Fibroblast of lung (primary cell): ENCODE measurements at regions not wholly inside any gene's neighbourhood (a gene's known extent, or its start where the extent isn't known, plus 50 kb on each side); places are given as distances from the start of the nearest gene placed in this dataset.

Experiments
- DNase-seq, 2 donors: peaks; one replicate each; pipeline versions ENCODE4 v3.0.0 to v3.0.0-alpha.2; 2010; ENCODE audit warnings: low read depth in 2 of 2
- H2AFZ ChIP-seq: 2 replicates; pipeline ENCODE4 v1.5.1; 2012; ENCODE audit warnings: low read length, control low read depth, inconsistent platforms
- H3K27ac ChIP-seq: 2 replicates; pipeline ENCODE4 v1.5.1; 2011; ENCODE audit warnings: low read length, control low read depth; ENCODE audit not compliant: insufficient read depth
- H3K27me3 ChIP-seq: 2 replicates; pipeline ENCODE4 v1.5.1; 2011; ENCODE audit warnings: mild to moderate bottlenecking, low read length; ENCODE audit not compliant: control insufficient read depth, insufficient read depth
- H3K36me3 ChIP-seq: 2 replicates; pipeline ENCODE4 v1.5.1; 2011; ENCODE audit warnings: low read length; ENCODE audit not compliant: control insufficient read depth, insufficient read depth
- H3K4me1 ChIP-seq: 2 replicates; pipeline ENCODE4 v1.5.1; 2011; ENCODE audit warnings: low read length; ENCODE audit not compliant: control insufficient read depth, insufficient read depth; ENCODE audit errors: extremely low read depth
- H3K4me2 ChIP-seq: 2 replicates; pipeline ENCODE4 v1.5.1; 2011; ENCODE audit warnings: low read length, control low read depth; ENCODE audit not compliant: insufficient read depth; ENCODE audit errors: extremely low read depth
- H3K4me3 ChIP-seq, 4 experiments: fragments of 200-600 bp in 1 of 4; sonication (generic) in 1 of 4; replicated peaks in 1 of 4; 2 replicates each; pipeline ENCODE4 v1.5.1; 2011 to 2016; ENCODE audit warnings: low read length in 4 of 4, low read depth in 3 of 4, mild to moderate bottlenecking in 3 of 4, control low read depth in 2 of 4, inconsistent platforms in 1 of 4, mixed read lengths in 1 of 4; ENCODE audit not compliant: insufficient read depth in 1 of 4; ENCODE audit errors: control extremely low read depth in 1 of 4
- H3K79me2 ChIP-seq: 2 replicates; pipeline ENCODE4 v1.5.1; 2012; ENCODE audit warnings: mild to moderate bottlenecking, low read length, inconsistent platforms; ENCODE audit not compliant: control insufficient read depth, insufficient read depth
- H3K9ac ChIP-seq: 2 replicates; pipeline ENCODE4 v1.5.1; 2011; ENCODE audit warnings: mild to moderate bottlenecking, low read length, control low read depth; ENCODE audit not compliant: insufficient read depth
- H3K9me3 ChIP-seq: 2 replicates; pipeline ENCODE4 v1.5.1; 2012; ENCODE audit warnings: low read depth, low read length; ENCODE audit not compliant: control insufficient read depth, insufficient read depth
- H4K20me1 ChIP-seq: 2 replicates; pipeline ENCODE4 v1.5.1; 2011; ENCODE audit warnings: low read length; ENCODE audit not compliant: control insufficient read depth, insufficient read depth; ENCODE audit errors: extremely low read depth
- EZH2 ChIP-seq: IDR thresholded peaks from 2 replicates; pipeline ENCODE4 v1.5.1; 2012; ENCODE audit warnings: low read length, control low read depth, mild to moderate bottlenecking; ENCODE audit errors: missing control alignments
- TF ChIP-seq, protein P1 (sequence below), 2 donors: IDR thresholded peaks in 1 of 2; conservative IDR thresholded peaks in 1 of 2; 1 replicate in 1 of 2; 2 replicates in 1 of 2; pipeline ENCODE4 v1.5.1; 2011 to 2012; ENCODE audit warnings: low read length in 2 of 2, control low read depth in 1 of 2, inconsistent platforms in 1 of 2, low read depth in 1 of 2, mild to moderate bottlenecking in 1 of 2

DNA sequence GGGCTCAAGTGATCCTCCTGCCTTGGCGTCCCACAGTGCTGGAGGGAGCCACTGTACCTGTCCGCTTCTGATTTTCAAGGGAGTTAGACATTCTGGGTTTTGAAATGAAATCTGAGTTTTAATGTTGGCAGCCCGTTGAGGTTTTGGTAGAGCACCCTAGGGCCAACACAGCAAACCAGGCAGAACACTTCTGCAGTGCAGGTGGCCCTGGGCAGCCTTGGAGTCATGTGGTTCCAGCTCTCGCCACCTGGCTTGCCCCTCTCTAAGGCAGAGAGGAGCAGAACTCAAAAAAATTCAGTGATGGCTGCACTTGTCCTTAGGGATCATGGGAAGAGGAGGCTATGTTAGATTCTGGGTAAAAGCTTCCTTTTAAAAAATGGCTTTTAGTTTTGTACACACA is 74.9 kb downstream of the CLDN34 start:
- H3K4me3 ChIP-seq, result no peak overlapping the region
- H4K20me1 ChIP-seq, result no peaks in the 10 kb centered on the region
- no peak overlapping the region for H3K4me2 ChIP-seq
- H2AFZ ChIP-seq, result no peak overlapping the region
- H3K9ac ChIP-seq, result no peak overlapping the region
- H3K27me3 ChIP-seq, result no peaks in the 10 kb centered on the region
- TF ChIP-seq, protein P1, sequence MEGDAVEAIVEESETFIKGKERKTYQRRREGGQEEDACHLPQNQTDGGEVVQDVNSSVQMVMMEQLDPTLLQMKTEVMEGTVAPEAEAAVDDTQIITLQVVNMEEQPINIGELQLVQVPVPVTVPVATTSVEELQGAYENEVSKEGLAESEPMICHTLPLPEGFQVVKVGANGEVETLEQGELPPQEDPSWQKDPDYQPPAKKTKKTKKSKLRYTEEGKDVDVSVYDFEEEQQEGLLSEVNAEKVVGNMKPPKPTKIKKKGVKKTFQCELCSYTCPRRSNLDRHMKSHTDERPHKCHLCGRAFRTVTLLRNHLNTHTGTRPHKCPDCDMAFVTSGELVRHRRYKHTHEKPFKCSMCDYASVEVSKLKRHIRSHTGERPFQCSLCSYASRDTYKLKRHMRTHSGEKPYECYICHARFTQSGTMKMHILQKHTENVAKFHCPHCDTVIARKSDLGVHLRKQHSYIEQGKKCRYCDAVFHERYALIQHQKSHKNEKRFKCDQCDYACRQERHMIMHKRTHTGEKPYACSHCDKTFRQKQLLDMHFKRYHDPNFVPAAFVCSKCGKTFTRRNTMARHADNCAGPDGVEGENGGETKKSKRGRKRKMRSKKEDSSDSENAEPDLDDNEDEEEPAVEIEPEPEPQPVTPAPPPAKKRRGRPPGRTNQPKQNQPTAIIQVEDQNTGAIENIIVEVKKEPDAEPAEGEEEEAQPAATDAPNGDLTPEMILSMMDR (conservative IDR thresholded peaks at IDR 0.05 in 1 of 2, IDR thresholded peaks at IDR 0.05 in 1 of 2; ENCODE audit: low read depth in 1 of 2, low read length in 2 of 2), result no peak
- TF ChIP-seq EZH2, result no peak
- H3K9me3 ChIP-seq, result no peaks in the 10 kb centered on the region
- H3K79me2 ChIP-seq, result no peaks in the 10 kb centered on the region
- H3K4me1 ChIP-seq, result no peaks in the 10 kb centered on the region
- H3K36me3 ChIP-seq, result no peaks in the 10 kb centered on the region
- no peak overlapping the region for H3K27ac ChIP-seq
- DNase-seq, result no peak

DNA sequence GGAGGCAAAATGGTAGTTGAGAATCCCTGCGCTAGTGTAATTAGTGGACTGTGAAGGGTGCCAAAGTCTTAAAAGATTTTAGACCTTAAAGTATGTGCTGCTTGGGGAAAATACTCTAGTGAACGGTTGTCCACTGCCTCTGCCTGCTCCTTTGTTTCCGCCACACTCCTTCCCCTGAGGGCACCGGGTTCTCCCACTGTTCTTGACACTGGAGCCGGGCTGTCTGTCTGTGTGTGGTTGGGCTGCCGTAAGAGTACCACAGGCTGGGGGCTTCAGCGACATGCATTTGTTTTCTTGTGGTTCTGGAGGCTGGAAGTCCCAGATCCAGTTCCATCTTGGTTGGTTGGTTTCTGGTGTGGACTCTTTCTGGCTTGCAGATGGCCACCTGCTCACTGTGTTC is 76.2 kb downstream of the CLDN34 start:
- no peak for DNase-seq
- H3K79me2 ChIP-seq, result no peaks in the 10 kb centered on the region

DNA sequence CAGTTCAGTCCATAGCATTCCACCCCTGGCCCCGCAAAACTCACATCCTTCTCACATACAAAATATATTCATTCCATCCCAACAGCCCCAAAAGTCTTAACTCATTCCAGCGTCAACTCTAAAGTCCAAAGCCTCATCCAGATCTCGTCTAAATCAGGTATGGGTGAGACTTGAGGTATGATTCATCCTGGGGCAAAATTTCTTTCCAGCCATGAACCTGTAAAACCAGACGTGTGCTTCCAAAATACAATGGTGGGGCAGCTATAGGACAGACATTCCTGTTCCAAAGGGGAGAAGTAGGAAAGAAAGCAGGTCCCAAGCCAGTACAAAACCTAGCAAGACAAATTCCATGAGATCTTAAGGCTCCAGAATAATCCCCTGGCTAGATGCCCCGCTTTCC is 76.9 kb downstream of the CLDN34 start:
- Histone ChIP-seq H2AFZ (no peak overlapping the region), H3K4me1 (no peaks in the 10 kb centered on the region), H3K9ac (no peak overlapping the region), H3K36me3 (no peaks in the 10 kb centered on the region), H3K27ac (no peak overlapping the region), H4K20me1 (no peaks in the 10 kb centered on the region), H3K9me3 (no peaks in the 10 kb centered on the region), H3K4me3 (no peak overlapping the region), H3K4me2 (no peak overlapping the region), H3K79me2 (no peaks in the 10 kb centered on the region), H3K27me3 (no peaks in the 10 kb centered on the region)
- DNase-seq, result no peak
- TF ChIP-seq, protein P1 (conservative IDR thresholded peaks at IDR 0.05 in 1 of 2, IDR thresholded peaks at IDR 0.05 in 1 of 2; ENCODE audit: low read depth in 1 of 2, low read length in 2 of 2), result no peak
- no peak for TF ChIP-seq EZH2

More for the DNA sequence above, 76.2 kb downstream of the CLDN34 start:
- Histone ChIP-seq H3K4me1 (no peaks in the 10 kb centered on the region), H2AFZ (no peak overlapping the region), H3K9ac (no peak overlapping the region), H3K9me3 (no peaks in the 10 kb centered on the region), H3K4me2 (no peak overlapping the region), H3K27ac (no peak overlapping the region), H4K20me1 (no peaks in the 10 kb centered on the region), H3K4me3 (no peak overlapping the region), H3K36me3 (no peaks in the 10 kb centered on the region), H3K27me3 (no peaks in the 10 kb centered on the region)
- TF ChIP-seq EZH2, result no peak
- TF ChIP-seq, protein P1 (conservative IDR thresholded peaks at IDR 0.05 in 1 of 2, IDR thresholded peaks at IDR 0.05 in 1 of 2; ENCODE audit: low read depth in 1 of 2, low read length in 2 of 2), result no peak
